ENCODE measurements at regions not wholly inside any gene's neighbourhood (a gene's known extent, or its start where the extent isn't known, plus 50 kb on each side); places are given as distances from the start of the nearest gene placed in this dataset.
A peak's percentile ranks its signal among the peaks of the same experiment; 100 is the strongest.

DNA sequence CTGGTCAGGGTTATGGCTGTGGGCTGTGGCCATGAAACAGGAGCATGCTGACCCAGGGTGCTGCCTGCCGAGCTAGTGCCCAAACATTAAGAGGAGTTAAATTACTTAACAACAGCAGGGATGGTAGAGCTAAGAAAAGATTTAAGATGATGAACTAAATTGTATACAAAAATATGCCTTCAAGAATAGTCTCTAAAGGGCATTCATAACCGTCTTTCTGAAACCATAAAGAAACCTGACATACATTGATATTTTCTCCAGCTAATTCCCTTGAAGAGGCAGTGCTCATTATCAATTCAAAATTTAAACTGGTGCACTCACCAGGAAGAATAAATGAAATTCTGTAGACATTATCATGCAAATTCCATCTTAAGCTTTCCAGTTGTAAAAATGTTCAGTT lies 265.8 kb upstream of the TAC1 start:
- DNase-seq (ENCODE audit: low read depth in 2 of 3, low spot score in 2 of 3), result no peak

DNA sequence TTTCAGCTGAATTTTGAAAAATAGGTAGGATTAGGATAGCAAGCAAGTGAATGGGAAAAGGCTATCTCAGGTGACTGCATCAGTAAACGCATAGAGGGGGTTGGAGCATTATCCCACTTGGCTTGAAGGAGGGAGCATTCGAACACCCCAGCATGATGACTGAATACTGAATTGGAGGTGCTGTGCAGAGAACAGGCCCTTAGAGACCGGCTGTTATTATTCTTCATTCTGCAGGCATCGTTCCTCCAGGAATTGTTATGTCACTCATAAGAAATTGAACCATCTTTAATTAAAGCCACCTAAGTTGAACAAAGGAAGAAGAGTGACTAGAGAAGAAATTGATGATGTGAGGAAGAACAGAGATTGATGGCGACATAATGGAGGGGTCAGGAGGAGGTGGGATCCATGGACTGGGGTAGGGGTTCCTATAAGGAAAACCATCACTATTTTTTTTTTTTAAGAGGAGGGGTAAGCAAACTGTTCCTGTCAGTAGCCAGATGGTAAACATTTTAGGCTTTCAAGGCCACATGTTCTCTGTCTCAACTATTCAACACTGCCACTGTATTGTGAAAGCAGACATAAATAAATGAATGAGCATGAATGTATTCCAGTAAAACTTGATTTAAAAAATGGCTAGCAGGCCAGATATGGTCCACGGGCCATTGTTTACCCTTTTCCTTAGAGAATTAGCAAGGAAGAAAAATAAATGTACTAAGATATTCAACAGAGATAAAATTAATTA lies 264.7 kb upstream of the TAC1 start:
- DNase-seq (ENCODE audit: low read depth in 2 of 3, low spot score in 2 of 3), result no peak

DNA sequence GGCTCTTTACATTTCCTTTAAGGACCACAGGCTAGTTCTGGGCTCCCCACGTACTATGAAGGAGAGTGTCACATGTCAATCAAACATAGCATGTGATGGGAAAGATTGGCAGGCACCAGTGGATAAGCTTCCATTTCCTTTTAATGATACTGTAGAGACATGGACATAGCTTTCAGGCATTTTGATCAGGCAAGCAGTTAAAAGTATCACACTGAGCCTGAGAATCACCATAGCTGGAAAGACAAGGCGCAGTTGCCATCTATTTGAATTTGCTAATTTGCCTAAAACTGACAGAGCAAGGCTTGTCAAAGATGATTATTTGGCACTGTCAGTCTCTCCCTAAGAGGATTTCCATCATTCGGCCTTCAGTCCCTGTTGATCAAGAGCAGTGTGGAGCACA lies 263.4 kb upstream of the TAC1 start:
- no peak for DNase-seq (ENCODE audit: low read depth in 2 of 3, low spot score in 2 of 3)

DNA sequence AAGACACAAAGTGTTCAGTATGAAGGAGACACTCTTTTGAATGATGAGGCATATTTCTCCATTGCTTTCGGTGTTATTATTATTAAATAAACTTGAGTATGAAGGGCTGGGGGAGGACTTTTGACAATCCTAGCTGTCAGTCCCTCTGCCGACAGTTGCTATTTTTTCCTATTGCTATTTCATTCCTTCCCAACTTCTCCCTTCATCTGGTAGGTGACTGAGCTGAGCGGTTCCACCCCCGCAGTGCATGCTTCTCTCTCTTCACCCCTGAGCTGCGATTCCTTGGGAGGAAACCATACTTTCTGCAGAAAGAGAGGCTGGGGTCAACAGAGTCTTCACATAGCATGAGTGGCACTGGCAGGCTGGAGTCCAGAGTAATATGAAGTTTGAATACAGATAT lies 261.2 kb upstream of the TAC1 start:
- no peak for DNase-seq (ENCODE audit: low read depth in 2 of 3, low spot score in 2 of 3)

DNA sequence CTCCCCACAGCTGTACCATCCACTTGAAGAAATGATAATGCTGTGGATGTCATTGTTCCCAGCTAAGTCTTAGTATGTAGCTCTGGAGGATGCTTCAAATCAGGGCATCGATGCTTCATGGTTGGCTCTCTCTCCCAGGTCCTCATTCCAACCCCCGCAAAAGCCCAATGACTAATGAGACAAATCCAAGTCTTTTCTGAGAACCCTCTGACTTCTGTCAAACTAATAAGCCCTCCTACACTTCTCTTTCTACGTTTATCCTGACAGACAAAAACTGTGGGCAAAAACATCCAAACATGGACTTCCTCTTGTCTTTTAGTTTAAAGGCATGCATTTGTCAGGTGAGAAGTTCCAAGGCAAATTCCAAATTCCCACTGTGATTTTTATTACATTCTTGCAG lies 260.4 kb upstream of the TAC1 start:
- DNase-seq (ENCODE audit: low read depth in 2 of 3, low spot score in 2 of 3), result no peak

DNA sequence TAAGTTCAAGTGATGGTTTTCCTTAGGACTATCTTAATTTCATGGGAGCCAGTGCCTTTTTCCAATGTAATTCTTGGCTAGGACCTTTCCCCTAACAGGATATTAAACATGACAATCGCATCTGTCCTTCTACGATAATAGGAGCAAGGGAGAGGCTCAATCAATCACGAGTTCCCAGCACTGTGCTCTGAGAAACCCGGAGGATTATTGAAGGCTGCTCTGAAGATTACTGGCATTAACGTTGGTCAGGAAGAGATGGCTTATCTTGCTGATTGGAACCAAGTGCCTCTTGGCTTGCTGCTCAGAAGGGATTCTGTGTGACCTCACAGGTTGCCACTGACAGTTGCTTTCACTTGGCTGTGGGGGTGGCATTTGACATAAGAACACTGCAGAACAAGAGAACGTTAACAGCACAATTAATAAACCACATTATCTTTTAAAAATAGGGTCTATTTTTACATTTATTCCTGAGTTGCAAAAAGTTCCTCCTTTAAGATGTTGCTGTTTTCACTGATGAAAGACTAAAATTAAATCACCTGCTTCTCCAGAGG lies 252.1 kb upstream of the TAC1 start:
- no peak for DNase-seq (ENCODE audit: low read depth in 2 of 3, low spot score in 2 of 3)

DNA sequence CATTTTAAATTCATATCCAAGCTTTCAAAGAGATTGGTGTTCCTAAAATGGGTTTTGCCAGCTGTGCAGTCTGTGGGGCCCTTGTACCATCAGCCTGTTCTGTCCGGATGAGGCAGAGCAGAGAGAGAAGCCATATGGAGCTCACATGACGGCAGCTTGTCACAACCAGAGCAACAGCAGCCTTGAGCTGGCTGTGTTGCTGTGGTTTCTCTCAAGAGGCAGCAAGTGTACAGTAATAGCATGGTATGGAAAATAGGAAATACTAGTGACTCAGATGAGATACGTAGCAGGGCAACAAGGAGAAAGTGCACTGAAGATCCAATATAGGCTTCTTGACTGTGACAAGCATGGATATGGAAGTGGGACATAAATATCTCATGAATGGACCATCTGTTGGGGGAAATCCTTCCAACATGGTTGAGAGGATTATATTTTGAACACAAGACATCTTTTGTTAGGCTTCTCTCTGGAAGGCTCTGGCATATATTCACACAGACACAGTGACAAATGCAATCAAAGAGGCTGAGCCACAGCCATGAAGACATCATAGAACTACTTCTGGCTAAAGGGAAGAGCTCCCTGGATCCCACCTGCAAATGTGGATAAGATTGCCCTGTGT lies 251.0 kb upstream of the TAC1 start:
- no peak for DNase-seq (ENCODE audit: low read depth in 2 of 3, low spot score in 2 of 3)

DNA sequence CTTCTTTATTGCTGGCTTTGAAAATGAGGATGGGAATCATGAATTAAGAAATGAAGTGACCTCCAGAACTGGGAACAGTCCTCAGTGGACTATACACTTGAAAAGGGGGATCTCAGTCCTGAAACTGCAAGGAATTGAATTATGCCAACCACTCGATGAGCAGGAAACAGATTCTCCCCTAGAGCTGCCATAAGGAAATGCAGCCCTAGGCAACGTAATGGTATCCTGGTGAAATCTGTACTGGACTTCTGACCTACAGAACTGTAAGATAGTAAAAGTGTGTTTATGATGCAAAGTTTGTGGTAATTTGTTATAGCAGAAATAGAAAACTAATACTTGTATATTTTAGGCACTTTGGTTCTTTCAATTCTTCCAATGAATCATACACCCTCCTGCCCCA lies 236.4 kb upstream of the TAC1 start:
- DNase-seq (ENCODE audit: low read depth in 2 of 3, low spot score in 2 of 3), result no peak

DNA sequence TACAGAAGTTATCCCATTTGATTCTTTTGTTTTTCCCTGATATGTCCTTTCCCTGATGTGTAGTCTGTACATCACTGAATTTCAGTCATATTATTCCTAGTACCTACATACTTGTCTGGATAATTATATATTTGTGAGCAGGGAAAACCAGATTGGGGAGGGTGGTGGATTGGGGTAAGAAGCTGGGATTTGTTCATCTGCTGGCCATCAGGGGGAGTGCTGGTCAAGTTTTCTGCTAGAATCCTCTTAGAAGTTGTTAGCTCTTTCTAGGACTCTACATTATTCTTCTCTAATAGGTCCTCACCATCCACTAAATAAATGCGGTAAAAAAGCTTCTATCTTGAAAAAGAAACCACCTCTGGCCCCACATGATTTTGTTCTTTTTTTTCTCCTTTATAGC lies 232.7 kb upstream of the TAC1 start:
- peak in 2 of 3 donors; percentile 0 to 8 for DNase-seq (ENCODE audit: low read depth in 2 of 3, low spot score in 2 of 3)

DNA sequence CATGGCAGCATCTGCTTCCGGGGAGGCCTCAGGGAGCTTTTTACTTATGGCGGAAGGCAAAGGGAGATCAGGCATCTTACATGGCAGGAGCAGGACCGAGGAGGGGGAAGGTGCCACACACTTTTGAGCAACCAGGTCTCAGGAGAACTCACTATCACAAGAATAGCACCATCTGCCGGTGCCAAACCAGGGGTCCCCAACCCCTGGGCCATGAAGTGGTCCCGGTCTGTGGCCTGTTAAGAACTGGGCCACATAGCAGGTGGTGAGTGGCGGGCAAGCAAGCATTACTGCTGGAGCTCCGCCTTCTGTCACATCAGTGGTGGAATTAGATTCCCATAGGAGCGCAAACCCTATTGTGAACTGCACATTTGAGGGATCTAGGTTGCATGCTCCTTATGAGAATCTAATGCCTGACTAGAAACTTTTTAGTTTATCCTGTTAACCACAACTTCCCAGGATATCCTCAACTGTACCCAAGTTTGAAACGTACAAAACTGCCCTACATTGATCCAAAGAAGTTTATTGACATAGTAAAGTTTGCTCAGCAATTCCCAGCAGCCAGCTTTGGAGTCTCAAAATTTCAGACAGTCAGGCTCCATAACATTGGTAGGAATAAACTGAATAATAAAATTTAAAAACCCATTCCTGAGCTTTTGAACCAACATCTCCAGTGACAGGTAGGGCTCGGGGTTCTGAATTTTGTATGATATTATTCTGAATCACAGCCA lies 228.4 kb upstream of the TAC1 start:
- no peak for DNase-seq (ENCODE audit: low read depth in 2 of 3, low spot score in 2 of 3)

DNA sequence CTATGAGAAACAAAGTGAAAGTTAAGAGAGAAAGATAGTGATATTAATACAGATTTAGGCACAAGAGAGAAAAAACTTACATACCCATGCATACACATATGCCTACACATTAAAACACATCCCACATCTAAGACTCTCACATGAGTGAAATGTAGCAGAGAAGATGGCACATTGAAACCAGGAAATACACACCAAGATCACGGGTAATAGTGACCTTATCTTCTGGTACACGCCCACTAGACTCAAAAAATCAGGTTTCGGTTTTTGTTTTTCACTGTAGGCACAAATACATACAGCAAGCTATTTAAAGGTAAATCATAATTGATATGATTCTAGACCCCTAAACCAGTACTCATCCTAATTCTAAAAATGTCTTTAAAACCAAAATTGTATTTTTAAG lies 225.2 kb upstream of the TAC1 start:
- DNase-seq (ENCODE audit: low read depth in 2 of 3, low spot score in 2 of 3), result no peak

DNA sequence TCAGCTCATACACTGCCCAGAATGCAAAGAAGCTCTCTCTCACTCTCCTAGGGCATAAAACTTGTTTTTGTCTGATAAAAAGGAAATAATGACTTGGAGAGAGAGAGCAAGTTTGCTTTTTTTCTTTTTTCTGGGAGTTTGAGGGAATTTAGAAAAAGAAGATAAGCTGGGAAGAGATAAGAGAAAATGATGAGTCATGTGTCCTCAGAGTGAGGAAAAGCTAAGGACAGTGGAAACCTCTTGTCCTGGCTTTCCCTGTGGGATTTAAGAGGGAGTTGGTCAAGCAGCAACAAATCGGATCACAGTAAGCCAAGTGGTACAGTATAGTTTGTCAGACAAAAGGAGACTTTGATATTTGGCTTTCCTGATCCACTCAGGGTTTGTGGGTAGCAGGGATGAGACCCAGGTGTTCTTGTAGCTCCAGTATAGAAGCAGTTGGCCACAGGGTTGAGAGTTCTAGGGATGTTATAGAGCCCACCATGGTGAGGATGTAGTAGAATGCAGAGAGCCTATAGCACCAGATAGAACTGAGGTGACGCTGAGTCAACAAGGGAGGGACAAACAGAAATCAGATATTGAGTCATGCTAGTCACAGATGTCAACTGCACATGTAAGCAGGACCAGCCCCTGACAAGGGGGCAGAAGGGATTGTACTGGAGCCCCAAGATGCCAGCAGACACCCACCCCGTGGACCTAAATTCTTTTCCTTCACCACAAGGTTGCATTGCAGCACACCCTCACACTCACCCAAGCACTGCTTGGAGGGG lies 219.3 kb upstream of the TAC1 start:
- no peak for DNase-seq (ENCODE audit: low read depth in 2 of 3, low spot score in 2 of 3)

DNA sequence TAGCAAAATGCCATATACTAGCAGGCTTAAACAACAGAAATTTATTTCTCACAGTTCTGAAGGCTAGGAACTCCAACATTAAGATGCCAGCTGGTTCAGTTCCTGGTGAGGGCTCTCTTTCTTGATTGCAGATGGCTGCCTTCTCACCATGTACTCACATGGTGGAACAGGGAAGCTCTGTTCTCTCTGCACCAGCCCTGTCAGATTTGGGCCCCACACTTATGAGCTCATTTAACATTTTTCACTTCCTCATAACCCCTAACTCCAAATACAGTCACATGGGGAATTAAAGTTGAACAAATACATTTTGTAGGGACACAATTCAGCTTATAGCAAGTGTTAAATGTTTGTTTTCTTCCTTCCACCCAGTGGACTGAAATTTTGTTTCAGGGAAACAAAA lies 218.6 kb upstream of the TAC1 start:
- DNase-seq (ENCODE audit: low read depth in 2 of 3, low spot score in 2 of 3), result no peak

DNA sequence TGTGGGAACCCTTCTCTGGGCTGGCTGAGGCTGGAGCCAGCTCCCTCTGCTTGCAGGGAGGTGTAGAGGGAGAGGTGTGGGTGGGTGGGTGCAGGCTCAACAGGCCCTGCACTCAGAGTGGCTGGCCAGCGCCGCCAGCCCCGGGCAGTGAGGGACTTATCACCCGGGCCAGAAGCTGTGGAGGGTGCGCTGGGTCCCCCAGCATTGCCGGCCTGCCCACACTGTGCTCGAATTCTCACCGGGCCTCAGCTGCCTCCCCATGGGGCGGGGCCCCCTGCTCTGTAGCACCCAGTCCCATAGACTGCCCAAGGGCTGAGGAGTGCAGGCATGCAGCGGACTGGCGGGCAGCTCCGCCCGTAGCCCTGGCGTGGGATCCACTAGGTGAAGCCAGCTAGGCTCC lies 190.7 kb upstream of the TAC1 start:
- DNase-seq (ENCODE audit: low read depth in 2 of 3, low spot score in 2 of 3), result no peak

DNA sequence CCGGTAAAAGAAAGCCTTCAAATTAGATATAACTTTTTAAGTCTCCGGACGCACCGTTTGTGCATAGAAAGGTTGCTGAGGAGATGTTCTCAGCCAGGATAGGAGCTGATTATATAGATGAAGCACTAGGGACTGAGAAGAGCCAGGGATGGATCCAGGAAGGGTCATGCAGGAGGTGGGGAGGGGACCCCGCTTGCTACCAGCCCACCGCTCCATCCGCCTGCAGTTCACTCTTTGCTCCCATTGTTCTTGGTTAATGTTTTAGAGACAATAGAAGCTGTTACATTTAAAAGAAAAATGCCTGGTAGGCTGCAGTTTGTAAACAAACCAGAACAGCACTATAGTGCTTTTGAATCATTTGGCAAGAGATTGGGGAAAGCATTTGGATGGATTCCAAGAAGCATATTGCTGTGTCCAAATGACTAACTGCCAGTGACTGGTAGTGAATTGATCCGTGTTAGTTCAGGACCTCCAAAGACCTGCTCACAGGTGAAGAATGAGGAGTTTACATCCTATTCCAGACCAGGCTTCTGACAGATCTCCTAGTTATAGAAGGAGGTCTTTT lies 175.9 kb upstream of the TAC1 start:
- DNase-seq (ENCODE audit: low read depth in 2 of 3, low spot score in 2 of 3), result no peak

DNA sequence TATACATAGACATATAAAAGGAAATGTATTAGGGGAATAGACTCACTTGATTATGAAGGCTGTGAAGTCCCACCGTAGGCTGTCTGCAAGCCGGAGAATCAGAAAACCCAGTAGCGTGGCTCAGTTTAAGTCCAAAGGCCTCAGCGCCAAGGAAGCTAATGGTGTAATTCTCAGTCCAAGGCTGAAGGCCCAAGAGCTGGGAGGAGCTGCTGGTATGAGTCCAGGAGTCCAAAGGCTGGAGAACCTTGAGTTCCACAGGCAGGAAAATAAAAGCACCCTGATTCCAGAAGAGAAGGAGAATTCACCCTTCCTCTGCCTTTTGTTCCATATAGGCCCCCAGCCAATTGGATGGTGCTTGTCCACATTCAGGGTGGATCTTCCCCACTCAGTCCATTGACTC lies 166.2 kb upstream of the TAC1 start:
- DNase-seq (ENCODE audit: low read depth in 2 of 3, low spot score in 2 of 3), result no peak

DNA sequence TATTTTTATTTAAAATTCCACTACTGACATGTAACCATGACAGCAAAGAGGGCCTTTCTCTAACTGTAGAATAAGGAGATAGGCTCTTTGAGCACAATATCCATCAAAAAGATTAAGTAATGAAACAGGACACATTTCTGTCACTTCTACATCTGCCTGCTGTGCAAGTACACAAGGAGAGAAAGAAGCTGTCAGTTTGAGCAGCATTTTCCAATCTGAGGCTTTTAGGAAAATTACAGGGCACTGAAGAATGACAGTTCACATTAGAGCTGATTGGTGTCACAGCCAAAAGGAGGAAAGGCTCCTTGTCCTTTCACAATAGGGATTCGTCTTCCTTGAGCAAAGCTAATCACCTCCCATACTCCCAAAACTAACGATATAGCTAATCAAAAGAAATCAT lies 158.8 kb upstream of the TAC1 start:
- no peak for DNase-seq (ENCODE audit: low read depth in 2 of 3, low spot score in 2 of 3)

DNA sequence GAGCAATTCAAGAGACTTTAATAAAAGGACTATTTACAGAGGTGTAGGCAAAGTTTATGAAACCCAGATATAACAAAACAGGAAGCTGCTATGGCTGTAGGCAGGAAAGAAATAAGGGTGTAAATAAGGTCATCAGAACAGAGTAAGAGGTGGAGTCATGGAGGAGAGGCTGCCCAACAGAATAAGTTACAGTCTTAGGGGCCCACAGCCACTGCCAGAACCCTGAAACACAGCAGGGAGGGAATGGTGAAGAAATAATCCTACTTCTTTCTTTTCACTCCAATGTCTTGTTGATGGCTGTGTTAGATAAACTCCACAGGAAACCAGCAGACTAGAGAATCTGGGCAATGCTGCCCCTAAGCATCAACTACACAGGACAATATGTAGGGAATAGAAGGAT lies 155.8 kb upstream of the TAC1 start:
- no peak for DNase-seq (ENCODE audit: low read depth in 2 of 3, low spot score in 2 of 3)

DNA sequence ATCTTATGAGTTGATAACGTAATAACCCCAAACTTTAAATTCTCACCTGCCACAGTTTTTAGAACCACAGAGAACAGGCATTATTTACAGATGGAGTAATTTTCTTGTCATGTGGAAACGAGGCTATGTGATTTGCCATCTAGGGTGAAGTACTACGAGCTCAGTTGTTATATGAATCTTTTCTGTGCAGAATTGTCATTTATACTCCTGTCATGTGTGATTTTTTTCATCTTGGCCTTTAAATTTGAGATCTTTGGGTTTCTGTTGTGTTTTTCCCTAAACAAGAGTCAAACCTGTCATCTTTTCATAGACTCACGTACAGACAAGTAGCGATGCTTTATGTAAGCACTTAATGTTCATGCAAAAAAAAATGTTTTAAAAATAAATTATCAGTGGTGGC lies 153.7 kb upstream of the TAC1 start:
- no peak for DNase-seq (ENCODE audit: low read depth in 2 of 3, low spot score in 2 of 3)

DNA sequence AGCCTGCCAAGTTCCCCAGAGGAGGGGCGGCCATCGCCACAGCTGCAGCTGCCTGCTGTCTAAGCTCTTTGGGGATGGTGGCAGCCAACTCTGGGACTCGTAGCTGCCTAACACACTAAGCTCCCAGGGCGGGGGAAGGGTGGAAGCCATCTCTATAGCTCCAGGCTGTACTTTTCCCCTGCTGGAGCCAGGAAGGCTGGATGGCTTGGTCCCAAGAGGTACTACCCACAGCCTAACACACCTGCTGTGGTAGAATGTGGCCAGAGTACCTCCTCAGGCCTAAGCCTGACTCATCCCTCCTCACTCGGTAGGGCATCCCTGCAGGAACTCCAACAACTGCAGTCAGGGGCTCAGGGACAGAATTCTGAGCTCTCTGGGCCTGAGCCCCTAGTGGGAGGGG lies 151.7 kb upstream of the TAC1 start:
- DNase-seq (ENCODE audit: low read depth in 2 of 3, low spot score in 2 of 3), result no peak

DNA sequence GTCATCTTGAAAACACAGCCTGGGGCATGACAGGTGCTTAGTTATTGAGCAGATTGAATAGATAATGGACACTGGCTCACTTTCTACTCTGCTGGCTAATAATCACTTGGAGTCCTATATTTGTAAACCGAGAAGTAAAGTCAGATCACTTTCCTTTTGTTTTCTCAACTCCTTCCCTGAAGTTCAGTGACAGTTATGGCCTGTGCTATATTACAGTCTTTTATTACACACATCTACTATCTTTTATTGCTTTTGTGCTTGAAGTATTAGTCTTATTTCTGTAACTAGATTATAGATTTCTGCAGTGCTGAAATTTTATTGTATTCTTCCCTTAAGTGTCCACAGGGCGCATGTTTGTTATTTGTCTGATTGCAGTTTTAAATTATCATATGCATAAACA lies 136.4 kb upstream of the TAC1 start:
- no peak for DNase-seq (ENCODE audit: low read depth in 2 of 3, low spot score in 2 of 3)

Measured in hematopoietic multipotent progenitor cell (in vitro differentiated cells).